Muscle layer of duodenum (tissue), 2 donors: ENCODE measurements at regions not wholly inside any gene's neighbourhood (a gene's known extent, or its start where the extent isn't known, plus 50 kb on each side); places are given as distances from the start of the nearest gene placed in this dataset.

Experiments used
- H3K27ac ChIP-seq: one replicate; pipeline ENCODE4 v1.7.0; 2013; ENCODE audit warnings: mild to moderate bottlenecking, low read length
- H3K27me3 ChIP-seq: one replicate; pipeline ENCODE4 v1.7.0; 2013; ENCODE audit warnings: low read depth, mild to moderate bottlenecking, control low read depth, low read length
- H3K36me3 ChIP-seq, 2 donors: one replicate each; pipeline ENCODE4 v1.7.0; 2013; ENCODE audit warnings: low read length in 2 of 2, control low read depth in 1 of 2, mild to moderate bottlenecking in 1 of 2; ENCODE audit not compliant: insufficient read depth in 2 of 2, control insufficient read depth in 1 of 2
- H3K4me1 ChIP-seq, 2 donors: one replicate each; pipeline ENCODE4 v1.7.0; 2013; ENCODE audit warnings: low read length in 2 of 2, mild to moderate bottlenecking in 2 of 2, control low read depth in 1 of 2, moderate library complexity in 1 of 2; ENCODE audit not compliant: insufficient read depth in 2 of 2, control insufficient read depth in 1 of 2
- H3K4me3 ChIP-seq, 2 donors: one replicate each; pipeline ENCODE4 v1.7.0; 2013; ENCODE audit warnings: low read length in 2 of 2, low read depth in 1 of 2, mild to moderate bottlenecking in 1 of 2
- H3K9me3 ChIP-seq, 2 donors: one replicate each; pipeline ENCODE4 v1.7.0; 2013; ENCODE audit warnings: low read length in 2 of 2, control low read depth in 1 of 2, mild to moderate bottlenecking in 1 of 2; ENCODE audit not compliant: control insufficient read depth in 1 of 2
- donor health status: healthy.

GRCh38 chr1:87226341-87226760 lies 102.3 kb upstream of the LMO4 start:
- no peaks in the 10 kb centered on the region for H3K9me3 ChIP-seq
- no peaks in the 10 kb centered on the region for H3K27me3 ChIP-seq
- peaks cover 0 to 6% of the 10 kb centered on the region in 2 donors for H3K4me1 ChIP-seq
- H3K4me3 ChIP-seq = no peak overlapping the region
- H3K27ac ChIP-seq = no peak overlapping the region
- H3K36me3 ChIP-seq = no peaks in the 10 kb centered on the region

GRCh38 chr1:87227651-87228050 lies 101.0 kb upstream of the LMO4 start:
- H3K4me1 ChIP-seq = peaks cover 0 to 6% of the 10 kb centered on the region in 2 donors
- H3K4me3 ChIP-seq = no peak overlapping the region
- H3K36me3 ChIP-seq = no peaks in the 10 kb centered on the region
- no peaks in the 10 kb centered on the region for H3K27me3 ChIP-seq
- no peaks in the 10 kb centered on the region for H3K9me3 ChIP-seq
- no peak overlapping the region for H3K27ac ChIP-seq

GRCh38 chr1:87230501-87230900 lies 98.2 kb upstream of the LMO4 start:
- Histone ChIP-seq H3K4me1 (peaks cover 0 to 4% of the 10 kb centered on the region in 2 donors), H3K27ac (no peak overlapping the region), H3K27me3 (no peaks in the 10 kb centered on the region), H3K9me3 (no peaks in the 10 kb centered on the region), H3K4me3 (no peak overlapping the region), H3K36me3 (no peaks in the 10 kb centered on the region)

GRCh38 chr1:87231703-87232367 lies 96.8 kb upstream of the LMO4 start:
- Histone ChIP-seq H3K4me1 (no peaks in the 10 kb centered on the region), H3K9me3 (no peaks in the 10 kb centered on the region), H3K27ac (no peak overlapping the region), H3K4me3 (no peak overlapping the region), H3K36me3 (no peaks in the 10 kb centered on the region), H3K27me3 (no peaks in the 10 kb centered on the region)

DNA sequence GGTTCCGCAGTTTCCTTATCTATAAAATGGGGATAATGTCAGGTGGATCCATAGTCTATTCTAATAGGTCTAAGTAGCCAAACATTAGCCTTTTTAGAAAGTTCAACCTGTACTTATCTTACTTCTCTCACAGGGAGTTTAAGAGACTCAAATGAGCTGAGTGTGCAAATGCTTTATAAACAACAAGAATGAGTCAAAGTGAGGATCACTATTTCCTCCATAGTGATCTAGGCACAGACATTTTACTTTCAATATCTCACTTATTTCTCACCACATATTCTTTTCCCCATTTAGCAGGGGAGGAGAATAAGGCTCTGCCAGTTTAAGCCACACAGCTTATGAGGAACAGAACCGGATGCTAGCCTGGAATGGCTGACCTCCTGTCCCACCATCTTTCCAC lies 92.1 kb upstream of the LMO4 start:
- Histone ChIP-seq H3K4me1 (no peaks in the 10 kb centered on the region), H3K36me3 (no peaks in the 10 kb centered on the region), H3K27ac (no peak overlapping the region), H3K27me3 (no peaks in the 10 kb centered on the region), H3K9me3 (no peaks in the 10 kb centered on the region), H3K4me3 (no peak overlapping the region)

DNA sequence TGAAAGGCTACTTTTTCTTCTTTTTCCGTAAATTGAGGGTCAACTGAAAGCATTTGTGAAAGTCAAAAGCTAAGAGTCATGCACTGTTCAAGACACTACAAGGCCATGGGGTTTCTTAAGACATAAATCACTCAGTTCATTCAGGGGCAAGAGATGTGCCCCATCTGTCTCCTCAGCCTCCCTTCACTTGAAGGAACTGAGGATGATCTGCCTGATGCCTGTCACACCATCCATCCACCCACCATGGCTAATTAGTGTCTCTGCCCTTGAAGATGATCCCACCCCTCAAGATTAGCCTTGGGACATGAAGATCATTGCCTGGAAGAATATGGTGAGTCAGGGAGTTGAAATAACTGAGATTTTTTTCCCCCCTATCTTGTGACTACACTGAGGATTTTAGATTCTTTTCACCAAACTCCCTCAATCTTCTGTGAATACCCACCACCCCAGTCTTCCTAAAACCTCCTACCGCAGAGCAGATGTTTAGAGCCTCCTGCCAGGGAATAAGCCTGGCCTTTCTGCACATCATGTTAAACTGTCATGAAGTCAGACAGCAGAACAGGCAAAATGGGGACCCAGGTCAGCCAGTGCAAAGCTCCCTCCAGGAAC lies 88.6 kb upstream of the LMO4 start:
- Histone ChIP-seq H3K36me3 (no peaks in the 10 kb centered on the region), H3K9me3 (no peaks in the 10 kb centered on the region), H3K4me1 (no peaks in the 10 kb centered on the region), H3K27me3 (no peaks in the 10 kb centered on the region), H3K4me3 (no peak overlapping the region), H3K27ac (no peak overlapping the region)

DNA sequence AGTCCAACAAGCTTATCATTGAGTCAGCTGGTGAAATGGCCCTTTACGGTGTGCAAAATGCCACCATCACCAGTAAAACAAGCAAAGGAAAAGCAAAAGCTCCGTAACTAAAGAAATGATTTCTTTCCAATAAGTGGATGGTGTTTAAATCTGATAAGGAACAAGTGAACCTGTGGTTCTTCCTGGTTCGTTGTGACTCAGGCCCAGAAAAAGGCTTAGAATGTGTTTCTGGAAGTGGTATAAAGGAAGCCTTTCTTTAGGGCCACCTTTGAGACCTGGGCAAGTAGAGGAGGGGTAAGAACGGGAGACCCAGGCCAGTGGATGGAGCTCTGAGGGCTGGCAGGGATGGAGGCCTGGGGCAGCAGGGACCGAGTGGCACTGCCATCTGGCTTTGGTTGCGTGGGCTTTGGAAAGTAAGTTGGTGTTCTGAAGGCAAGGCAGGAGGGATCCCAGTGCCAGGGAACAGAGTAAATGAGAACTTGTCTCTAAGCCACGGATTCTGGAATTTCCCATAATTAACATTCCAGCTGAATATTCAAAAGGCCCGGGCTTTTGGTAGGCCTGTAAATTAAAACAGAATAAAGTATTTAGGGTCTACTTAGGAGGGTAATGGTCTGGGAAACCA lies 87.9 kb upstream of the LMO4 start:
- no peaks in the 10 kb centered on the region for H3K9me3 ChIP-seq
- no peaks in the 10 kb centered on the region for H3K27me3 ChIP-seq
- H3K4me1 ChIP-seq = no peaks in the 10 kb centered on the region
- no peak overlapping the region for H3K27ac ChIP-seq
- H3K36me3 ChIP-seq = no peaks in the 10 kb centered on the region
- no peak overlapping the region for H3K4me3 ChIP-seq

GRCh38 chr1:87242445-87243185 lies 86.1 kb upstream of the LMO4 start:
- Histone ChIP-seq H3K4me1 (no peaks in the 10 kb centered on the region), H3K9me3 (no peaks in the 10 kb centered on the region), H3K4me3 (no peak overlapping the region), H3K27ac (no peak overlapping the region), H3K36me3 (no peaks in the 10 kb centered on the region), H3K27me3 (no peaks in the 10 kb centered on the region)

DNA sequence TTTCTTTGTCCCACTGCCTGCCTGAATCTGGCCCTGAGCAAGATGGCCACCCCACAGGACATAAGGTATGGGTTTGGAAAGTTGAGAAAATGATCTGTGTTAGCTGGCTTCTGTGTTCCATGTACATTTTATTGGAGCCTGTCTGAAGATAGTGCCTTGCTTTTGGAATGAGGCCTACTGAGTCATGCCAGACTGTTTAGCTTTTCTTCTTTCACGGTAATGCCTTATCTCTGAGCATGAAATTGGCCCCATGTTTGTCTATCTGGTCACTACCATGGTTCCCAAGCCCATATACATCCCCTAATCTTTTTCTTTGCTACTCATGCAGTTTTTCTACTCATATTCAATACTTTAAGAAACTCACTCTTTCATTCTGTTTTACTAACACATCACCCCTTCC lies 85.1 kb upstream of the LMO4 start:
- no peaks in the 10 kb centered on the region for H3K4me1 ChIP-seq
- no peaks in the 10 kb centered on the region for H3K36me3 ChIP-seq
- no peaks in the 10 kb centered on the region for H3K9me3 ChIP-seq
- no peak overlapping the region for H3K4me3 ChIP-seq
- no peak overlapping the region for H3K27ac ChIP-seq
- no peaks in the 10 kb centered on the region for H3K27me3 ChIP-seq

GRCh38 chr1:87246436-87246835 lies 82.2 kb upstream of the LMO4 start:
- no peaks in the 10 kb centered on the region for H3K27me3 ChIP-seq
- H3K27ac ChIP-seq = no peak overlapping the region
- no peaks in the 10 kb centered on the region for H3K4me1 ChIP-seq
- H3K9me3 ChIP-seq = no peaks in the 10 kb centered on the region
- H3K4me3 ChIP-seq = no peak overlapping the region
- no peaks in the 10 kb centered on the region for H3K36me3 ChIP-seq

- Histone ChIP-seq H3K4me3 (no peak overlapping the region), H3K9me3 (no peaks in the 10 kb centered on the region), H3K4me1 (no peaks in the 10 kb centered on the region), H3K36me3 (no peaks in the 10 kb centered on the region), H3K27ac (no peak overlapping the region), H3K27me3 (no peaks in the 10 kb centered on the region)
Observed at GRCh38 chr1:87249803-87250202, 78.9 kb upstream of the LMO4 start.
